ENCODE measurements at regions not wholly inside any gene's neighbourhood (a gene's known extent, or its start where the extent isn't known, plus 50 kb on each side); places are given as distances from the start of the nearest gene placed in this dataset.

DNA sequence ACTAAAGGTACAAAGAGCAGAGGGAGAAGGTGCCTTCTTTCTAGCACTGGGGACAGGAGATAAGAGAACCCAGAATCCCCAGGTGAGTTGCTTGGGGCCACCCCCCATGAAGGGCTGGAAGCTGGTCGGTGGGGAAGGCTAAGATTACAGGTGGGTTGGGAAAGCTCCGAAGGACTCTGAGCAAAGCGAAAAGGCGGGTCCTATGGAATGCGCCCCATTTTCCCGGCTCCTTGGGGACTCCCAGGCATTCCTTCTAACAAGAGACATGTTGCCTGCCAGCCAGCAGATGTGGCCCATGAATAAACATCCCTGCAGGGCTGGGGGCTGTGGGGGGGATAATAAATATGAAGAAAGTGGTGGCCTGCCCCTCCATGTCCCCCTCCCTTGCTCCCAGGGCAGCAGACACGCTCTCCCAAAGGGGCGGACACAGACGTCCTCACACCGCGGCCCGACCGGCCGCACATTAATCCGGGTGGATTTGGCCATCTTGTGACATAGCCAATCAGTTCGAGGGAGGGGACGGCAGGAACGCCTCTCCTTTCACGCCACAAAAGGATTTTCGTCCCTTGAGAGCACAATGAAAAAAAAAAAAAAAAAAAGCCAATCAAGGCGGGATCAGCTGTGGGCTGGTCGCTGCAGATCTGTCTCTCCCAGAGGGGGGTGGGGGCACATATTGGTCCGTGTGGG lies 98.5 kb downstream of the SOX9 start:
- CTCF ChIA-PET, result no interaction called here
- ATAC-seq (no peak), DNase-seq (no peak)
- TF ChIP-seq, protein P1, sequence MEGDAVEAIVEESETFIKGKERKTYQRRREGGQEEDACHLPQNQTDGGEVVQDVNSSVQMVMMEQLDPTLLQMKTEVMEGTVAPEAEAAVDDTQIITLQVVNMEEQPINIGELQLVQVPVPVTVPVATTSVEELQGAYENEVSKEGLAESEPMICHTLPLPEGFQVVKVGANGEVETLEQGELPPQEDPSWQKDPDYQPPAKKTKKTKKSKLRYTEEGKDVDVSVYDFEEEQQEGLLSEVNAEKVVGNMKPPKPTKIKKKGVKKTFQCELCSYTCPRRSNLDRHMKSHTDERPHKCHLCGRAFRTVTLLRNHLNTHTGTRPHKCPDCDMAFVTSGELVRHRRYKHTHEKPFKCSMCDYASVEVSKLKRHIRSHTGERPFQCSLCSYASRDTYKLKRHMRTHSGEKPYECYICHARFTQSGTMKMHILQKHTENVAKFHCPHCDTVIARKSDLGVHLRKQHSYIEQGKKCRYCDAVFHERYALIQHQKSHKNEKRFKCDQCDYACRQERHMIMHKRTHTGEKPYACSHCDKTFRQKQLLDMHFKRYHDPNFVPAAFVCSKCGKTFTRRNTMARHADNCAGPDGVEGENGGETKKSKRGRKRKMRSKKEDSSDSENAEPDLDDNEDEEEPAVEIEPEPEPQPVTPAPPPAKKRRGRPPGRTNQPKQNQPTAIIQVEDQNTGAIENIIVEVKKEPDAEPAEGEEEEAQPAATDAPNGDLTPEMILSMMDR (IDR thresholded peaks at IDR 0.05), result no peak
- Mint-ChIP-seq H3K9me3 (peaks cover under 1% of the 10 kb centered on the region), H3K4me3 (no peak overlapping the region), H3K27me3 (peaks cover 33% of the 10 kb centered on the region), H3K4me1 (ENCODE audit: low read depth) (no peaks in the 10 kb centered on the region), H3K36me3 (ENCODE audit: low read depth) (no peaks in the 10 kb centered on the region), H3K27ac (no peak overlapping the region)
- intact Hi-C loops (cut with micrococcal nuclease), result no loop called here
- POLR2A ChIA-PET, result no interaction called here

DNA sequence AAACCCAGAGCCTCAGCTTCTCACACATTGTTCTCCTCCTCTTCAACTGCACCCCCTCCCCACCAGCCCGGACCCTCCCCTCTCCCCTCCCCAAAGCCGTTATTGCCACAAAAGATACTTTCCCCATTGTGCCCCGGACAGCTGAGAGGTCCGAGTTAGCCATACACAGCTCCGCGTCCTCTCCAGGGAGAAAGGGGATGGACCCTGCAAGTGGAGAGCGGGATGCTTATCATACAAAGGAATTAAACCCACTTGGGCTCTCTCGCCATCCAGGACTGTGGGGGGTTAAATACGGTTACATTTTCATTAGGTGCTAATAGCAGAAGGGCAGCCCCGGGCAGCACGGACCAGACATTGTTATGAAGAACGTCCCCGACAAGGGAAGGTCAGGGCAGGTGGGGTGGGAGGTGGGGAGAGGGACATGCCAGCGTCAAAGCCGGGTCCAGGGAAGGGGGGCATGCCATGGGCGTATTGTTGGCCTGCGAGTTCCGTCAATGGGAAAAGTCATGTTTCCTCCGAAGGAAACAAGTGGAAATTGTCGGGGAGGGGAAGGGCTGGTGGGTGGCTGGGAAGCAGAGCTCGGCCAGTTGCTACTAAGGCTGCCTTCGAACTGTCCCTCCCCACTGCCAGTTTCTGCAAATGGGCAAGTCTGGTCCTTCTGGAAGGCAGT lies 99.1 kb downstream of the SOX9 start:
- intact Hi-C loops (cut with micrococcal nuclease), result no loop called here
- TF ChIP-seq, protein P1 (IDR thresholded peaks at IDR 0.05), result no peak
- Mint-ChIP-seq H3K36me3 (ENCODE audit: low read depth) (no peaks in the 10 kb centered on the region), H3K9me3 (peaks cover 2% of the 10 kb centered on the region), H3K4me1 (ENCODE audit: low read depth) (no peaks in the 10 kb centered on the region), H3K27ac (no peak overlapping the region), H3K27me3 (peaks cover 33% of the 10 kb centered on the region), H3K4me3 (no peak overlapping the region)
- ChIA-PET CTCF (no interaction called here), POLR2A (no interaction called here)
- ATAC-seq, result no peak
- DNase-seq, result no peak

DNA sequence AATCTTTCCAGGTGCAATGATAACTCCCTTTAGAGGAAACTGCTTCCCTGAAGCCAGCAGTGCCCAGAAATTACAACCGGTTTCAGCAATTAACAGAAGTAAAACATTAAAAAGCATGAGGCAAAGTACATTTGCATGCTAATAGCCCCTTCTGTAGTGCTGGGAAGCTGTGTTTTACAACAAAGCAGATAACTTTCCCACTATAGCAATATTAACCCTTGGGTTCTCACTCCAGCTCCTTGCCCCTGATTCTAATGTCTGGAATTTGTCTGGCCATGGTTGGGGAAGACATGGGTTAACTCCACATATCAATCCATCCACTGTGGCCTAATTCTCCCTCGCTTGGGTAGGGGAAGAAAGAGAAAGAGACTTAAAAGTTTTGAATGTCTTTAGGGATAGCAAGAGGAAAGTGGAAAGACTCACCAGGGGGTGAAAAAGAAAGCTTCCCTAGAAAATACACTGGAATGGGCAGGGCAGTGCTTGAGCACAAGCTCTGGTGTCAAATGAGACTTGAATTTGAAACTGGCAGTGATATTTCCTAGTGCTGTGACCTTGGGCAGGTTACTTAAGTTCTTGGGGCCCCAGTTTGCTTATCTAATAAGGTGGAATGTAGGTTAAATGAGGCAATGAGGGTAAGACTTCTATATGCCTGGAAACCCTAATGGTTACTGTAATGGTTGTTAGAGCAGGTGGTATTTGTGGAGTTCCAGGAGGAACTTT lies 102.0 kb downstream of the SOX9 start:
- Mint-ChIP-seq H3K4me1 (ENCODE audit: low read depth) (no peaks in the 10 kb centered on the region), H3K4me3 (no peak overlapping the region), H3K9me3 (peaks cover 4% of the 10 kb centered on the region), H3K27ac (no peak overlapping the region), H3K27me3 (peaks cover 27% of the 10 kb centered on the region), H3K36me3 (ENCODE audit: low read depth) (no peaks in the 10 kb centered on the region)
- TF ChIP-seq, protein P1 (IDR thresholded peaks at IDR 0.05), result no peak
- intact Hi-C loops (cut with micrococcal nuclease), result no loop called here
- ATAC-seq, result no peak
- CTCF ChIA-PET, result no interaction called here
- DNase-seq, result no peak
- POLR2A ChIA-PET, result no interaction called here

DNA sequence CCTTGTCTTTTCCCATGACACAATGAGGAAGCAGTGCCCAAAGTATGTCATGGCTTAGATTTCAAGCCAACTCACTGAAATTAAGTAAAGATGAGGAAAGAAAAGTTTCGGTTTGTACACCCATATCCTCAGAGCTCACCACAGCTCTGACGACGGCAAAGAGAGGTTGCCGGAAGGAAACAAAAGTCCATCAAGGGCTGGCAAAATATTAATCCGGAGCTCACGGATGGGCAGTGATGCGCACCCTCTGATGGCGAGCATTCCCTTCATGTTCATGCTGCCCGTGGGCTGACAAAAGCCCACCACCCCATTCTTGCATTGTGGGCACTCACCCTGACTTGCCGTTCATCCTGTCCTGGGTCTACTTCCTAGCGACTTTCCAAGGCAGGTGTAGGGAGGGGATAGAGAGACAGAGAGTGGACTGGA lies 103.1 kb downstream of the SOX9 start:
- Mint-ChIP-seq H3K4me3 (no peak overlapping the region), H3K4me1 (ENCODE audit: low read depth) (no peaks in the 10 kb centered on the region), H3K9me3 (peaks cover 6% of the 10 kb centered on the region), H3K27ac (no peak overlapping the region), H3K36me3 (ENCODE audit: low read depth) (no peaks in the 10 kb centered on the region), H3K27me3 (peaks cover 21% of the 10 kb centered on the region)
- intact Hi-C loops (cut with micrococcal nuclease), result no loop called here
- TF ChIP-seq, protein P1 (IDR thresholded peaks at IDR 0.05), result no peak
- CTCF ChIA-PET, result no interaction called here
- POLR2A ChIA-PET, result no interaction called here
- ATAC-seq (no peak), DNase-seq (no peak)

DNA sequence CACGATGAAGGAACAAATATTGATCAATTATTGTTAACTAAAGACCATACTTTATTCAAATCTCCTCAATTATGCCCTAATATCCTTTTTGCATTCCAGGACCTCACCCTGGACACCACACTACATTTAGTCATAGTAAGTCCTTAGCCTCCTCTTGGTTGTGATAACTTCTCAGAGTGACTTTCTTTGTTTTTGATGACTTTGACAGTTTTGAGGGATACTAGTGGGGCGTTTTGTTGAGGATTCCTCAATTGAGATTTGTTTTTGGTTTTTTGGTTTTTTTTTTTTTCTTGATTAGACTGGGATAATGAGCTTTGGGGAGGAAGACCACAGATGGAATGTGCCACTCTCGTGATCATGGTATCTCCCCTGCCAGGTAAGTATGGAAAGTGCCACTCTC lies 105.5 kb downstream of the SOX9 start:
- H3K4me3 Mint-ChIP-seq, result no peak overlapping the region
- H3K27ac Mint-ChIP-seq, result no peak overlapping the region
- H3K9me3 Mint-ChIP-seq, result peaks cover 8% of the 10 kb centered on the region
- no peaks in the 10 kb centered on the region for H3K4me1 Mint-ChIP-seq (ENCODE audit: low read depth)
- intact Hi-C loops (cut with micrococcal nuclease), result no loop called here
- H3K36me3 Mint-ChIP-seq (ENCODE audit: low read depth), result no peaks in the 10 kb centered on the region
- no peak for DNase-seq
- CTCF ChIA-PET, result no interaction called here
- no peak for ATAC-seq
- TF ChIP-seq, protein P1 (IDR thresholded peaks at IDR 0.05), result no peak
- POLR2A ChIA-PET, result no interaction called here
- H3K27me3 Mint-ChIP-seq, result no peaks in the 10 kb centered on the region

Data from activated CD8-positive, alpha-beta T cell treated with anti-CD3 and anti-CD28 coated beads for 36 hours (primary cell).